ENCODE measurements at regions not wholly inside any gene's neighbourhood (a gene's known extent, or its start where the extent isn't known, plus 50 kb on each side); places are given as distances from the start of the nearest gene placed in this dataset.

- no peak for DNase-seq (ENCODE audit: low spot score)
These were observed 285.2 kb upstream of the ITGA1 start for GRCh38 chr5:52502460-52502999.

- no peak for DNase-seq (ENCODE audit: low spot score)
These were observed 283.0 kb upstream of the ITGA1 start for GRCh38 chr5:52504584-52505240.

GRCh38 chr5:52517667-52518066, 270.0 kb upstream of the ITGA1 start:
- DNase-seq (ENCODE audit: low spot score), result no peak

GRCh38 chr5:52520171-52520570, 267.5 kb upstream of the ITGA1 start:
- no peak for DNase-seq (ENCODE audit: low spot score)

GRCh38 chr5:52521236-52521635, 266.5 kb upstream of the ITGA1 start:
- no peak for DNase-seq (ENCODE audit: low spot score)

- no peak for DNase-seq (ENCODE audit: low spot score)
These were observed 264.0 kb upstream of the ITGA1 start for GRCh38 chr5:52523701-52524100.

GRCh38 chr5:52531105-52531504, 256.6 kb upstream of the ITGA1 start:
- DNase-seq (ENCODE audit: low spot score), result no peak

GRCh38 chr5:52543594-52543993, 244.1 kb upstream of the ITGA1 start:
- no peak for DNase-seq (ENCODE audit: low spot score)

- no peak for DNase-seq (ENCODE audit: low spot score)
These were observed 243.0 kb upstream of the ITGA1 start for GRCh38 chr5:52544738-52545137.

- DNase-seq (ENCODE audit: low spot score), result no peak
These were observed 233.4 kb upstream of the ITGA1 start for GRCh38 chr5:52554293-52554692.

GRCh38 chr5:52560366-52560765, 227.3 kb upstream of the ITGA1 start:
- DNase-seq (ENCODE audit: low spot score), result no peak

GRCh38 chr5:52562473-52562872, 225.2 kb upstream of the ITGA1 start:
- no peak for DNase-seq (ENCODE audit: low spot score)

- no peak for DNase-seq (ENCODE audit: low spot score)
These were observed 223.1 kb upstream of the ITGA1 start for GRCh38 chr5:52564587-52564986.

GRCh38 chr5:52577546-52577945, 210.2 kb upstream of the ITGA1 start:
- DNase-seq (ENCODE audit: low spot score), result no peak

GRCh38 chr5:52579391-52579790, 208.3 kb upstream of the ITGA1 start:
- DNase-seq (ENCODE audit: low spot score), result no peak

GRCh38 chr5:52580921-52581320, 206.8 kb upstream of the ITGA1 start:
- peak; percentile 5 for DNase-seq (ENCODE audit: low spot score)

GRCh38 chr5:52582313-52582712, 205.4 kb upstream of the ITGA1 start:
- DNase-seq (ENCODE audit: low spot score), result no peak

GRCh38 chr5:52587131-52587530, 200.6 kb upstream of the ITGA1 start:
- no peak for DNase-seq (ENCODE audit: low spot score)

GRCh38 chr5:52597625-52598024, 190.1 kb upstream of the ITGA1 start:
- no peak for DNase-seq (ENCODE audit: low spot score)

- DNase-seq (ENCODE audit: low spot score), result no peak
These were observed 188.7 kb upstream of the ITGA1 start for GRCh38 chr5:52598968-52599367.

GRCh38 chr5:52603778-52604554, 183.8 kb upstream of the ITGA1 start:
- no peak for DNase-seq (ENCODE audit: low spot score)

GRCh38 chr5:52605317-52606313, 182.1 kb upstream of the ITGA1 start:
- DNase-seq (ENCODE audit: low spot score), result no peak
